HEK293 (cell line): ENCODE measurements at regions not wholly inside any gene's neighbourhood (a gene's known extent, or its start where the extent isn't known, plus 50 kb on each side); places are given as distances from the start of the nearest gene placed in this dataset.

Experiments
- CTCF ChIA-PET: fragments of 350-600 bp; formaldehyde crosslinking; extraction: SDS; loops from one replicate; lab custom pipeline; 2021; ENCODE audit warnings: antibody characterized with exemption; lab: Yijun Ruan, JAX
- POLR2A ChIA-PET: fragments of 300-600 bp; formaldehyde crosslinking; extraction: SDS; loops from one replicate; lab custom pipeline; 2020; ENCODE audit warnings: antibody characterized with exemption, inconsistent platforms; lab: Yijun Ruan, JAX
- H3K27ac ChIP-seq: fragments of 200-500 bp; sonication (Bioruptor generic); 2 replicates; pipeline ENCODE4 v1.5.1; 2014; ENCODE audit warnings: low read depth, low read length, control low read depth, inconsistent platforms; ENCODE audit errors: extremely low read depth
- H3K36me3 ChIP-seq, 2 experiments: fragments of 200-500 bp in 1 of 2; sonication (Bioruptor generic) in 1 of 2; 1 replicate in 1 of 2; 2 replicates in 1 of 2; pipeline ENCODE4 v1.5.1; 2014 to 2017; ENCODE audit warnings: inconsistent platforms in 2 of 2, low read length in 2 of 2; ENCODE audit not compliant: control insufficient read depth in 2 of 2, insufficient read depth in 1 of 2
- H3K4me1 ChIP-seq: fragments of 200-500 bp; sonication (Bioruptor generic); 2 replicates; pipeline ENCODE4 v1.5.1; 2014; ENCODE audit warnings: mild to moderate bottlenecking, low read length, inconsistent platforms; ENCODE audit not compliant: control insufficient read depth, insufficient read depth
- H3K4me3 ChIP-seq: 2 replicates; pipeline ENCODE4 v1.5.1; 2011; ENCODE audit warnings: low read depth, mild to moderate bottlenecking, control low read depth, low read length, moderate library complexity
- H3K9me3 ChIP-seq: fragments of 200-500 bp; sonication (Bioruptor generic); 2 replicates; pipeline ENCODE4 v1.5.1; 2014; ENCODE audit warnings: low read depth, low read length, inconsistent platforms; ENCODE audit not compliant: control insufficient read depth, insufficient read depth
- GLIS2 ChIP-seq: fragments of 450-650 bp; formaldehyde crosslinking; IDR thresholded peaks from 2 replicates; pipeline ENCODE4 v1.5.1; 2016; ENCODE audit warnings: missing biosample characterization, missing genetic modification characterization
- KLF7 ChIP-seq: fragments of 450-650 bp; formaldehyde crosslinking; IDR thresholded peaks from 2 replicates; pipeline ENCODE4 v1.5.1; 2016; ENCODE audit warnings: missing biosample characterization, missing genetic modification characterization, borderline replicate concordance
- OSR2 ChIP-seq: fragments of 450-650 bp; formaldehyde crosslinking; IDR thresholded peaks from 2 replicates; pipeline ENCODE4 v1.5.1; 2016; ENCODE audit warnings: missing biosample characterization, missing genetic modification characterization
- OVOL3 ChIP-seq: fragments of 450-650 bp; formaldehyde crosslinking; IDR thresholded peaks from 2 replicates; pipeline ENCODE4 v1.5.1; 2016; ENCODE audit warnings: missing biosample characterization, missing genetic modification characterization
- REPIN1 ChIP-seq: fragments of 450-650 bp; formaldehyde crosslinking; IDR thresholded peaks from 2 replicates; pipeline ENCODE4 v1.5.1; 2017; ENCODE audit warnings: missing biosample characterization, missing genetic modification characterization, low read depth
- ZBTB21 ChIP-seq: fragments of 450-650 bp; formaldehyde crosslinking; IDR thresholded peaks from 2 replicates; pipeline ENCODE4 v1.5.1; 2017; ENCODE audit warnings: missing biosample characterization, missing genetic modification characterization
- ZFP37 ChIP-seq: fragments of 450-650 bp; formaldehyde crosslinking; IDR thresholded peaks from 2 replicates; pipeline ENCODE4 v1.5.1; 2016; ENCODE audit warnings: missing biosample characterization, missing genetic modification characterization
- ZNF16 ChIP-seq: fragments of 450-650 bp; formaldehyde crosslinking; IDR thresholded peaks from 2 replicates; pipeline ENCODE4 v1.5.1; 2016; ENCODE audit warnings: low read depth, missing biosample characterization, missing genetic modification characterization
- ZNF37A ChIP-seq: fragments of 450-650 bp; IDR thresholded peaks from 2 replicates; pipeline ENCODE4 v1.5.1; 2018; ENCODE audit warnings: missing biosample characterization, missing genetic modification characterization
- ZNF433 ChIP-seq: fragments of 450-650 bp; formaldehyde crosslinking; IDR thresholded peaks from 2 replicates; pipeline ENCODE4 v1.5.1; 2016; ENCODE audit warnings: missing biosample characterization, missing genetic modification characterization, low read depth
- ZNF48 ChIP-seq: fragments of 450-650 bp; formaldehyde crosslinking; IDR thresholded peaks from 2 replicates; pipeline ENCODE4 v1.5.1; 2016; ENCODE audit warnings: missing biosample characterization, missing genetic modification characterization
- ZNF501 ChIP-seq: fragments of 450-650 bp; formaldehyde crosslinking; IDR thresholded peaks from 2 replicates; pipeline ENCODE4 v1.5.1; 2016; ENCODE audit warnings: missing biosample characterization, missing genetic modification characterization
- ZNF596 ChIP-seq: fragments of 450-650 bp; IDR thresholded peaks from 2 replicates; pipeline ENCODE4 v1.5.0; 2018; ENCODE audit warnings: missing biosample characterization, mild to moderate bottlenecking, missing genetic modification characterization, moderate library complexity
- ZNF621 ChIP-seq: fragments of 450-650 bp; formaldehyde crosslinking; IDR thresholded peaks from 2 replicates; pipeline ENCODE4 v1.5.1; 2017; ENCODE audit warnings: missing biosample characterization, missing genetic modification characterization
- ZNF692 ChIP-seq: fragments of 450-650 bp; formaldehyde crosslinking; IDR thresholded peaks from 2 replicates; pipeline ENCODE4 v1.5.1; 2016; ENCODE audit warnings: missing biosample characterization, missing genetic modification characterization
- ZNF768 ChIP-seq: fragments of 450-650 bp; formaldehyde crosslinking; IDR thresholded peaks from 2 replicates; pipeline ENCODE4 v1.5.1; 2018; ENCODE audit warnings: missing biosample characterization, mild to moderate bottlenecking, missing genetic modification characterization
- ZNF776 ChIP-seq: fragments of 450-650 bp; formaldehyde crosslinking; IDR thresholded peaks from 2 replicates; pipeline ENCODE4 v1.5.0; 2017; ENCODE audit warnings: missing biosample characterization, missing genetic modification characterization, borderline replicate concordance
- ZNF777 ChIP-seq: fragments of 450-650 bp; formaldehyde crosslinking; IDR thresholded peaks from 2 replicates; pipeline ENCODE4 v1.5.1; 2017; ENCODE audit warnings: missing biosample characterization, missing genetic modification characterization, borderline replicate concordance
- ZNF791 ChIP-seq: fragments of 450-650 bp; formaldehyde crosslinking; IDR thresholded peaks from 2 replicates; pipeline ENCODE4 v1.5.1; 2016; ENCODE audit warnings: missing biosample characterization, missing genetic modification characterization
- TF ChIP-seq, protein P1 (sequence below): fragments of 450-650 bp; formaldehyde crosslinking; IDR thresholded peaks from 2 replicates; pipeline ENCODE4 v1.5.1; 2016; ENCODE audit warnings: missing biosample characterization, missing genetic modification characterization
- TF ChIP-seq, protein P2 (sequence below): fragments of 450-650 bp; formaldehyde crosslinking; conservative IDR thresholded peaks from 2 replicates; pipeline ENCODE4 v1.5.1; 2016; ENCODE audit warnings: low read depth, missing biosample characterization, missing genetic modification characterization
- TF ChIP-seq, protein P3 (sequence below): fragments of 450-650 bp; formaldehyde crosslinking; IDR thresholded peaks from 2 replicates; pipeline ENCODE4 v1.5.1; 2016; ENCODE audit warnings: missing biosample characterization, missing genetic modification characterization, low read depth

DNA sequence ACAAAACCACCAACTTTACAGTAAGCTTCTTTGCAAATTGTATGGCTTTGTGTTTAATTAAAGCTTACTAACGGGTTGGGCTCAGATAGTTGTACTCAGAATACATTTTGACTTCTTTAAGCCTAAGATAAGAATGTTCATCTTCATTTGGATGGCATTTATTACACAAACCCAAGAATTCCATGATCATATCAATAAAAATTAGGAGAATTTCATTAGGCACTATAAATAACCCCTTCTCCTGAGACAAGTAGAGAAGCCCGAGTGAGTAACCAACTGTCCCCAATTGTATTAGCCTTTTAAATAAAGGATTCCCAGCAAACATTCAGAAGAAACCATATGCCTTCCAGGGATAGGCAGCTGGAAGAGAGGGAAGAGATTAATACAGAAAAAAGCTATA, 504.7 kb downstream of the KCNJ2 start (continued):
- TF ChIP-seq ZNF777 (tag by site-specific recombination) (no peak), KLF7 (tag by site-specific recombination) (no peak), REPIN1 (tag by site-specific recombination) (no peak), ZNF692 (tag by site-specific recombination) (no peak), ZNF776 (tag by site-specific recombination) (no peak), ZBTB21 (tag by site-specific recombination) (no peak), ZNF433 (no peak), ZNF596 (no peak), ZNF768 (no peak)
- TF ChIP-seq, protein P1, sequence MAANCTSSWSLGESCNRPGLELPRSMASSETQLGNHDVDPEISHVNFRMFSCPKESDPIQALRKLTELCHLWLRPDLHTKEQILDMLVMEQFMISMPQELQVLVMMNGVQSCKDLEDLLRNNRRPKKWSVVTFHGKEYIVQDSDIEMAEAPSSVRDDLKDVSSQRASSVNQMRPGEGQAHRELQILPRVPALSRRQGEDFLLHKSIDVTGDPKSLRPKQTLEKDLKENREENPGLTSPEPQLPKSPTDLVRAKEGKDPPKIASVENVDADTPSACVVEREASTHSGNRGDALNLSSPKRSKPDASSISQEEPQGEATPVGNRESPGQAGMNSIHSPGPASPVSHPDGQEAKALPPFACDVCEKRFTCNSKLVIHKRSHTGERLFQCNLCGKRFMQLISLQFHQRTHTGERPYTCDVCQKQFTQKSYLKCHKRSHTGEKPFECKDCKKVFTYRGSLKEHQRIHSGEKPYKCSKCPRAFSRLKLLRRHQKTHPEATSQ (tag by site-specific recombination), result no peak

DNA sequence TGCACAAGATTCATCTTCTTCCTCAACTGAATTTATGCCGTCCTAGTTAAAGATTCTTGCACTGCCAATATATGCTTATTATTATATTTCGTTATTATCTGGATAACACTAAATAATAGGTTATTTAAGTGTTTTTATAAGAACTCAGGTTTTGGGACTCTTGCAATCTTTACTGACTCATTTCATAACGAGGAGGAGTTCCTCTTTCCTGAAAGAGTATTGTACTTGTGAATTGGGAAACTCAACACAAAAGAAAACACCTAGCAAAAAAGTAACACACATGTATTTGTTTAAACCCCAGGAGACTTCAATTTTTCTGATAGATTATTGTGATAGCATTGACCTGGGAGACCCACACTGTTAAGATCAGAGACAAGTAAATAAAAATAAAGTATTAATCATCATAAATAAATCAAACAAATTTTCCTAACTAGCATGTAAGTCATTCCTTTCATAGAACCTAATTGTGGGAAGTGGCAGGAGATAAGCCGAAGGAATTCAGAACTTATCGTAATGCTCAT, 505.8 kb downstream of the KCNJ2 start:
- no peak for TF ChIP-seq OSR2 (tag by site-specific recombination)
- TF ChIP-seq, all 188 proteins: peak for 0
- CTCF ChIA-PET, result no interaction called here
- Histone ChIP-seq H3K27ac (no peak overlapping the region), H3K36me3 (no peaks in the 10 kb centered on the region), H3K4me1 (peaks cover 19% of the 10 kb centered on the region), H3K4me3 (no peak overlapping the region), H3K9me3 (no peaks in the 10 kb centered on the region)
- POLR2A ChIA-PET, result no interaction called here

GRCh38 chr17:70677783-70678647, 508.7 kb downstream of the KCNJ2 start:
- ChIA-PET POLR2A (no interaction called here), CTCF (no interaction called here)
- H3K27ac ChIP-seq, result peak overlapping the region; percentile 87
- TF ChIP-seq ZNF501 (tag by site-specific recombination) (no peak), ZNF48 (tag by site-specific recombination) (no peak), ZNF37A (tag by site-specific recombination) (no peak), ZNF16 (tag by site-specific recombination) (no peak), GLIS2 (tag by site-specific recombination) (0 out of 2 replicates have a peak, but pooled peaks have one; percentile 18), OVOL3 (tag by site-specific recombination) (peak; percentile 75; the same call in 1 of the 2 replicates), ZFP37 (tag by site-specific recombination) (no peak), ZNF621 (no peak), ZNF791 (tag by site-specific recombination) (no peak)
- TF ChIP-seq, protein P2, sequence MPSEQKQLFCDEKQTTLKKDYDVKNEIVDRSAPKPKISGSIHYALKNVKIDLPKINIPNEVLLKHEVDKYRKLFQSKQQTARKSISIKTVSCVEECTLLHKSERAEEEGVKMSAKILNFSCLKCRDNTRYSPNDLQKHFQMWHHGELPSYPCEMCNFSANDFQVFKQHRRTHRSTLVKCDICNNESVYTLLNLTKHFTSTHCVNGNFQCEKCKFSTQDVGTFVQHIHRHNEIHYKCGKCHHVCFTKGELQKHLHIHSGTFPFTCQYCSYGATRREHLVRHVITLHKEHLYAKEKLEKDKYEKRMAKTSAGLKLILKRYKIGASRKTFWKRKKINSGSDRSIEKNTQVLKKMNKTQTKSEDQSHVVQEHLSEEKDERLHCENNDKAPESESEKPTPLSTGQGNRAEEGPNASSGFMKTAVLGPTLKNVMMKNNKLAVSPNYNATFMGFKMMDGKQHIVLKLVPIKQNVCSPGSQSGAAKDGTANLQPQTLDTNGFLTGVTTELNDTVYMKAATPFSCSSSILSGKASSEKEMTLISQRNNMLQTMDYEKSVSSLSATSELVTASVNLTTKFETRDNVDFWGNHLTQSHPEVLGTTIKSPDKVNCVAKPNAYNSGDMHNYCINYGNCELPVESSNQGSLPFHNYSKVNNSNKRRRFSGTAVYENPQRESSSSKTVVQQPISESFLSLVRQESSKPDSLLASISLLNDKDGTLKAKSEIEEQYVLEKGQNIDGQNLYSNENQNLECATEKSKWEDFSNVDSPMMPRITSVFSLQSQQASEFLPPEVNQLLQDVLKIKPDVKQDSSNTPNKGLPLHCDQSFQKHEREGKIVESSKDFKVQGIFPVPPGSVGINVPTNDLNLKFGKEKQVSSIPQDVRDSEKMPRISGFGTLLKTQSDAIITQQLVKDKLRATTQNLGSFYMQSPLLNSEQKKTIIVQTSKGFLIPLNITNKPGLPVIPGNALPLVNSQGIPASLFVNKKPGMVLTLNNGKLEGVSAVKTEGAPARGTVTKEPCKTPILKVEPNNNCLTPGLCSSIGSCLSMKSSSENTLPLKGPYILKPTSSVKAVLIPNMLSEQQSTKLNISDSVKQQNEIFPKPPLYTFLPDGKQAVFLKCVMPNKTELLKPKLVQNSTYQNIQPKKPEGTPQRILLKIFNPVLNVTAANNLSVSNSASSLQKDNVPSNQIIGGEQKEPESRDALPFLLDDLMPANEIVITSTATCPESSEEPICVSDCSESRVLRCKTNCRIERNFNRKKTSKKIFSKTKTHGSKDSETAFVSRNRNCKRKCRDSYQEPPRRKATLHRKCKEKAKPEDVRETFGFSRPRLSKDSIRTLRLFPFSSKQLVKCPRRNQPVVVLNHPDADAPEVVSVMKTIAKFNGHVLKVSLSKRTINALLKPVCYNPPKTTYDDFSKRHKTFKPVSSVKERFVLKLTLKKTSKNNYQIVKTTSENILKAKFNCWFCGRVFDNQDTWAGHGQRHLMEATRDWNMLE, result peak; percentile 43; the same call in 1 of the 2 replicates
- TF ChIP-seq, protein P3, sequence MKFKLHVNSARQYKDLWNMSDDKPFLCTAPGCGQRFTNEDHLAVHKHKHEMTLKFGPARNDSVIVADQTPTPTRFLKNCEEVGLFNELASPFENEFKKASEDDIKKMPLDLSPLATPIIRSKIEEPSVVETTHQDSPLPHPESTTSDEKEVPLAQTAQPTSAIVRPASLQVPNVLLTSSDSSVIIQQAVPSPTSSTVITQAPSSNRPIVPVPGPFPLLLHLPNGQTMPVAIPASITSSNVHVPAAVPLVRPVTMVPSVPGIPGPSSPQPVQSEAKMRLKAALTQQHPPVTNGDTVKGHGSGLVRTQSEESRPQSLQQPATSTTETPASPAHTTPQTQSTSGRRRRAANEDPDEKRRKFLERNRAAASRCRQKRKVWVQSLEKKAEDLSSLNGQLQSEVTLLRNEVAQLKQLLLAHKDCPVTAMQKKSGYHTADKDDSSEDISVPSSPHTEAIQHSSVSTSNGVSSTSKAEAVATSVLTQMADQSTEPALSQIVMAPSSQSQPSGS (tag by site-specific recombination), result peak; percentile 74

More at GRCh38 chr17:70677783-70678647, 508.7 kb downstream of the KCNJ2 start:
- H3K9me3 ChIP-seq, result no peaks in the 10 kb centered on the region
- H3K36me3 ChIP-seq, result no peaks in the 10 kb centered on the region
- no peak overlapping the region for H3K4me3 ChIP-seq
- peaks cover 19% of the 10 kb centered on the region for H3K4me1 ChIP-seq
